Activated CD4-positive, alpha-beta memory T cell treated with anti-CD3 and anti-CD28 coated beads, Interleukin-2, amount 10 ng/mL, durations not matched to agents 7 days and 5 days (primary cell): ENCODE measurements at regions not wholly inside any gene's neighbourhood (a gene's known extent, or its start where the extent isn't known, plus 50 kb on each side); places are given as distances from the start of the nearest gene placed in this dataset.

ENCODE experiments used
- CTCF ChIA-PET: fragments of 350-600 bp; sonication (Branson Sonifier 250); formaldehyde crosslinking; loops from one replicate; lab custom pipeline; 2021; ENCODE audit warnings: antibody characterized with exemption, inconsistent platforms; lab: Charles Lee
- POLR2A ChIA-PET: fragments of 350-600 bp; sonication (Branson Sonifier 250); formaldehyde crosslinking; loops from one replicate; lab custom pipeline; 2021; ENCODE audit warnings: antibody characterized with exemption; lab: Charles Lee
- DNase-seq: peaks from one replicate; pipeline ENCODE4 v3.0.0-alpha.2; 2020
- H3K27ac Mint-ChIP-seq: one replicate; pipeline ENCODE4 v1.8.0; 2021; ENCODE audit warnings: mild to moderate bottlenecking, mixed read lengths
- H3K27me3 Mint-ChIP-seq: one replicate; pipeline ENCODE4 v1.8.0; 2021; ENCODE audit warnings: mixed read lengths
- H3K36me3 Mint-ChIP-seq: one replicate; pipeline ENCODE4 v1.8.0; 2021; ENCODE audit warnings: low read depth, mixed read lengths
- H3K4me1 Mint-ChIP-seq: one replicate; pipeline ENCODE4 v1.8.0; 2021; ENCODE audit warnings: mixed read lengths
- H3K4me3 Mint-ChIP-seq: one replicate; pipeline ENCODE4 v1.8.0; 2021; ENCODE audit warnings: mild to moderate bottlenecking, mixed read lengths
- H3K9me3 Mint-ChIP-seq: one replicate; pipeline ENCODE4 v1.8.0; 2021; ENCODE audit warnings: mixed read lengths

- Mint-ChIP-seq H3K36me3 (no peaks in the 10 kb centered on the region), H3K9me3 (no peaks in the 10 kb centered on the region), H3K27me3 (no peaks in the 10 kb centered on the region), H3K27ac (no peak overlapping the region), H3K4me3 (no peak overlapping the region), H3K4me1 (no peaks in the 10 kb centered on the region)
- DNase-seq = no peak
- ChIA-PET CTCF (no interaction called here), POLR2A (no interaction called here)
These were observed 1324.3 kb downstream of the ARAP2 start for GRCh38 chr4:34920032-34920431.

- Mint-ChIP-seq H3K9me3 (no peaks in the 10 kb centered on the region), H3K27me3 (no peaks in the 10 kb centered on the region), H3K27ac (no peak overlapping the region), H3K36me3 (no peaks in the 10 kb centered on the region), H3K4me1 (no peaks in the 10 kb centered on the region), H3K4me3 (no peak overlapping the region)
- DNase-seq = no peak
- ChIA-PET POLR2A (no interaction called here), CTCF (no interaction called here)
These were observed 1322.9 kb downstream of the ARAP2 start for GRCh38 chr4:34921391-34921790.

GRCh38 chr4:34922325-34922724 is 1322.0 kb downstream of the ARAP2 start:
- no peaks in the 10 kb centered on the region for H3K4me1 Mint-ChIP-seq
- no peak overlapping the region for H3K27ac Mint-ChIP-seq
- POLR2A ChIA-PET = no interaction called here

GRCh38 chr4:34932591-34932990 is 1311.7 kb downstream of the ARAP2 start:
- CTCF ChIA-PET = no interaction called here

More at GRCh38 chr4:34922325-34922724, 1322.0 kb downstream of the ARAP2 start:
- Mint-ChIP-seq H3K27me3 (no peaks in the 10 kb centered on the region), H3K4me3 (no peak overlapping the region), H3K9me3 (no peaks in the 10 kb centered on the region), H3K36me3 (no peaks in the 10 kb centered on the region)
- no peak for DNase-seq
- CTCF ChIA-PET = no interaction called here

GRCh38 chr4:34935739-34936138 is 1308.6 kb downstream of the ARAP2 start:
- Mint-ChIP-seq H3K9me3 (peaks cover 4% of the 10 kb centered on the region), H3K4me3 (no peak overlapping the region), H3K27me3 (no peaks in the 10 kb centered on the region), H3K27ac (no peak overlapping the region), H3K36me3 (no peaks in the 10 kb centered on the region), H3K4me1 (no peaks in the 10 kb centered on the region)
- ChIA-PET POLR2A (no interaction called here), CTCF (no interaction called here)
- DNase-seq = no peak

More at GRCh38 chr4:34932591-34932990, 1311.7 kb downstream of the ARAP2 start:
- Mint-ChIP-seq H3K27me3 (no peaks in the 10 kb centered on the region), H3K9me3 (peaks cover 4% of the 10 kb centered on the region), H3K36me3 (no peaks in the 10 kb centered on the region), H3K27ac (no peak overlapping the region), H3K4me1 (no peaks in the 10 kb centered on the region), H3K4me3 (no peak overlapping the region)
- no peak for DNase-seq
- POLR2A ChIA-PET = no interaction called here

- ChIA-PET CTCF (no interaction called here), POLR2A (no interaction called here)
- peaks cover 2% of the 10 kb centered on the region for H3K9me3 Mint-ChIP-seq
- H3K36me3 Mint-ChIP-seq = no peaks in the 10 kb centered on the region
- H3K4me3 Mint-ChIP-seq = no peak overlapping the region
- no peak overlapping the region for H3K27ac Mint-ChIP-seq
- DNase-seq = no peak
- no peaks in the 10 kb centered on the region for H3K27me3 Mint-ChIP-seq
- H3K4me1 Mint-ChIP-seq = no peaks in the 10 kb centered on the region
These were observed 1305.2 kb downstream of the ARAP2 start for GRCh38 chr4:34939073-34939472.

- Mint-ChIP-seq H3K27ac (no peak overlapping the region), H3K36me3 (no peaks in the 10 kb centered on the region), H3K4me3 (no peak overlapping the region), H3K27me3 (no peaks in the 10 kb centered on the region), H3K4me1 (no peaks in the 10 kb centered on the region), H3K9me3 (peaks cover 2% of the 10 kb centered on the region)
- no peak for DNase-seq
- ChIA-PET CTCF (no interaction called here), POLR2A (no interaction called here)
These were observed 1300.5 kb downstream of the ARAP2 start for GRCh38 chr4:34943741-34944386.

GRCh38 chr4:34950926-34951325 is 1293.4 kb downstream of the ARAP2 start:
- peaks cover 2% of the 10 kb centered on the region for H3K9me3 Mint-ChIP-seq
- H3K4me3 Mint-ChIP-seq = no peak overlapping the region
- H3K36me3 Mint-ChIP-seq = no peaks in the 10 kb centered on the region
- H3K27ac Mint-ChIP-seq = no peak overlapping the region
- ChIA-PET CTCF (no interaction called here), POLR2A (no interaction called here)
- no peaks in the 10 kb centered on the region for H3K4me1 Mint-ChIP-seq
- no peaks in the 10 kb centered on the region for H3K27me3 Mint-ChIP-seq
- no peak for DNase-seq

- POLR2A ChIA-PET = no interaction called here
These were observed 1291.0 kb downstream of the ARAP2 start for GRCh38 chr4:34953145-34953799.

GRCh38 chr4:34964613-34965012 is 1279.7 kb downstream of the ARAP2 start:
- H3K36me3 Mint-ChIP-seq = no peaks in the 10 kb centered on the region
- no peaks in the 10 kb centered on the region for H3K27me3 Mint-ChIP-seq
- H3K27ac Mint-ChIP-seq = no peak overlapping the region
- no peaks in the 10 kb centered on the region for H3K4me1 Mint-ChIP-seq
- H3K9me3 Mint-ChIP-seq = peaks cover 4% of the 10 kb centered on the region
- CTCF ChIA-PET = interaction anchor here (0.6 kb wide), 1 partner anchor 75 kb away, joined by 3 read pairs; no protein-coding TSS in a partner anchor
- no peak overlapping the region for H3K4me3 Mint-ChIP-seq
- DNase-seq = no peak
- POLR2A ChIA-PET = no interaction called here

More at GRCh38 chr4:34953145-34953799, 1291.0 kb downstream of the ARAP2 start:
- Mint-ChIP-seq H3K36me3 (no peaks in the 10 kb centered on the region), H3K4me1 (no peaks in the 10 kb centered on the region), H3K27me3 (no peaks in the 10 kb centered on the region), H3K4me3 (no peak overlapping the region), H3K9me3 (peaks cover 2% of the 10 kb centered on the region), H3K27ac (no peak overlapping the region)
- CTCF ChIA-PET = no interaction called here
- no peak for DNase-seq

GRCh38 chr4:34972189-34972588 is 1272.1 kb downstream of the ARAP2 start:
- POLR2A ChIA-PET = no interaction called here
- no peak for DNase-seq
- Mint-ChIP-seq H3K4me3 (no peak overlapping the region), H3K4me1 (no peaks in the 10 kb centered on the region), H3K27ac (no peak overlapping the region), H3K27me3 (no peaks in the 10 kb centered on the region), H3K36me3 (no peaks in the 10 kb centered on the region), H3K9me3 (peaks cover 2% of the 10 kb centered on the region)
- CTCF ChIA-PET = no interaction called here

GRCh38 chr4:34973650-34974312 is 1270.5 kb downstream of the ARAP2 start:
- H3K9me3 Mint-ChIP-seq = peaks cover 2% of the 10 kb centered on the region
- no peaks in the 10 kb centered on the region for H3K27me3 Mint-ChIP-seq
- no peak overlapping the region for H3K4me3 Mint-ChIP-seq
- POLR2A ChIA-PET = no interaction called here
- H3K4me1 Mint-ChIP-seq = no peaks in the 10 kb centered on the region
- CTCF ChIA-PET = no interaction called here
- no peaks in the 10 kb centered on the region for H3K36me3 Mint-ChIP-seq
- no peak overlapping the region for H3K27ac Mint-ChIP-seq
- no peak for DNase-seq

GRCh38 chr4:34974313-34974680 is 1270.0 kb downstream of the ARAP2 start:
- H3K36me3 Mint-ChIP-seq = no peaks in the 10 kb centered on the region
- CTCF ChIA-PET = no interaction called here
- H3K9me3 Mint-ChIP-seq = peaks cover 6% of the 10 kb centered on the region
- DNase-seq = no peak
- H3K4me1 Mint-ChIP-seq = no peaks in the 10 kb centered on the region
- no peak overlapping the region for H3K4me3 Mint-ChIP-seq
- POLR2A ChIA-PET = no interaction called here
- H3K27ac Mint-ChIP-seq = no peak overlapping the region
- H3K27me3 Mint-ChIP-seq = no peaks in the 10 kb centered on the region
